ENCODE measurements at regions not wholly inside any gene's neighbourhood (a gene's known extent, or its start where the extent isn't known, plus 50 kb on each side); places are given as distances from the start of the nearest gene placed in this dataset.

DNA sequence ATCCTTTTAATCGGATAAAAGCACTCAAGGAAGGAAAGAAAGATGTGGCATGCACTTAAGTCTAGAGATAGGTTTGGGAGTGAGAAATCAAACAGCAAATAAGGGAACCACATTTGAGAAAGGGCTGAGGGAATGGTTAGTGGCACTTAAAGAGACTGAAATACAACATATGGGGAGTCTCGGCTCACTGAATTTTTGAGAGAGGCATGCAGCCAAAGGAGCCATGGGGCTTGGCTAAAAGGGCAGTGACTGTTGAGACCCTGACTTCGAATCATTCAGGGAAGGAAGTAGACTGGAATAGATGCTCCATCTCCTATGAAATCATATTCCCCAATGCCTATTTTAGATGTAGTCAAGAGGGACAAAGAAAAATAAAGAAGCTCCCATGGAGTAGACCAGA, 58.3 kb upstream of the HAO2 start:
- DNase-seq = no peak

DNA sequence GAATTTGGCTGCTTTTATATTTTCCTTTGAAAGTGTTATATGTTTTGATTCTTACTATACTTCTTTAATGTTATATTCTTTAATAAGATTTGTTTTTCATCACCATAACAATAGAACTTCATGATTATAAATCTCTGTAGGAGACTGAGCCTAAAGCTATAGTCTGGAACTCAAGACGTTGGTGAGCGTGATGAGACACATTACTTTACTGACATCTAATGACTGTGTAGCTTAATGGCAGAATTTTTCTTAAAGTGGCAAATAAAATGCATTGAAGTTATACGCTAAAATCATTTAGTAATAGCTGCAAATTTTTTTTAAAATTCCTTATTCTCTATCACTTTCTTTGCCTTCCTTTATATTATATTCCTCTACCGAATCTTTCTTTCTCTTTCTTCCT, 56.1 kb upstream of the HAO2 start:
- no peak for DNase-seq

DNA sequence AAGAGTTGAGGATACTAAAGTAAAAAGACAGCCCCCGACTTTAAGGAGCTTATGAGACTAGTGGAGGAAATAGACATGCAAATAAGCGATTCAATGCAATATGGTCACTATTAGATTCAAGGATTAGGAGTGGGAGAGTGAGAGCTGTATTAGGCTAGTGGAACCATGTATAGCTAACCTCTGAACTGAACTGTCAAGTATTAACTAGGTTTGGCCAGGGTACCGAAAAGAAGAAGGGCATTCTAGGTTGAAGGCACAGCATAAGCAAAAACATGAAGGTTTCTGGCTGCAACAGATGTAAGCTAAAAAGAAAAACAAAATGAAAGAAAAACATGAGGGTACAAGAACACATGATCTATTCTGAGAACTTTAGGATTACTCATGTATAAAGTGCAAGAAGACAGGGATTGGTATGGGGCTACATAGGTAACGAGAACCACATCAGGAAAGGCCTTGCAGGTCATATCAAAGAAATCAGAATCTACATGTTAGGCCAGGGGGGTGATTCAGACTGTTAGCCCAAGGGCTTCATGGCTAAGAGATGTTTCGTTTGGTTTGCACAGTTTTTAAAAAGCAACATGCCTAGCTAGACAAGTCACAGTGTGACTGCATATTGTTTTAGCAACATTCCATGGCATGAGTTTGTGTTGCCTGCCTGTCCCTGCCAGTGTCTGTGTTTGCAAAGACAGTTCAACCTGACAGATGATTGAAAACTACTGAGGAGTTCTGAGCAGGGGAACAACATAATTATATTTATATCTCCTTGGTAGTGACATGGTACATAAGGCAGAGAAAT, 54.4 kb upstream of the HAO2 start:
- no peak for DNase-seq

DNA sequence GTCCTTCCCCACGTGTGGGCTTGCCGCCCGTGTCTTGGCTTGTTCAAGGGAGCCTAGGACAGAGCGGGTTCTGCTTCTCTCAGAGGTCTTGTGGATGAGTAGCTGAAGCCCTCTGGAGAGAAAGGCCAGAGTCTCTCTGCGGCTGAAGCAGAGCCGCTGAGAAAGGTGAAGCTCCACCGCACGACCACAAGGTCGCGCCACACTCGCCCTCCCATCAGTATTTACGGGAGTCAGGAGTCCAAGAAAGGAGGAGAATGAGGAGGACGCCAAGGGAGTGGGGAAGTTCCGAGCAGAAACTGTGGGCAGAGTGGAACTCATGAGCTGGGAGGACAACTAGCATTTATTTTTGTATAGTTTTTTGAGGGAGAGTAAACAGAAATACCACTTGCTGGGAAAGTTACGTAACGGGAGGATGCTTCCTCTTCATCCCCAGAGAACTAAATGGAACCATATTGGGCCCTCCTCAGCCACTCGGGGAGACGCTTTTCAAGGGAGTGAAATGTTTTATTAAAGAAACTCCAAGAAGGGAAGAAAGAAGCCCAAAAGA, 51.6 kb upstream of the HAO2 start:
- DNase-seq = no peak

DNA sequence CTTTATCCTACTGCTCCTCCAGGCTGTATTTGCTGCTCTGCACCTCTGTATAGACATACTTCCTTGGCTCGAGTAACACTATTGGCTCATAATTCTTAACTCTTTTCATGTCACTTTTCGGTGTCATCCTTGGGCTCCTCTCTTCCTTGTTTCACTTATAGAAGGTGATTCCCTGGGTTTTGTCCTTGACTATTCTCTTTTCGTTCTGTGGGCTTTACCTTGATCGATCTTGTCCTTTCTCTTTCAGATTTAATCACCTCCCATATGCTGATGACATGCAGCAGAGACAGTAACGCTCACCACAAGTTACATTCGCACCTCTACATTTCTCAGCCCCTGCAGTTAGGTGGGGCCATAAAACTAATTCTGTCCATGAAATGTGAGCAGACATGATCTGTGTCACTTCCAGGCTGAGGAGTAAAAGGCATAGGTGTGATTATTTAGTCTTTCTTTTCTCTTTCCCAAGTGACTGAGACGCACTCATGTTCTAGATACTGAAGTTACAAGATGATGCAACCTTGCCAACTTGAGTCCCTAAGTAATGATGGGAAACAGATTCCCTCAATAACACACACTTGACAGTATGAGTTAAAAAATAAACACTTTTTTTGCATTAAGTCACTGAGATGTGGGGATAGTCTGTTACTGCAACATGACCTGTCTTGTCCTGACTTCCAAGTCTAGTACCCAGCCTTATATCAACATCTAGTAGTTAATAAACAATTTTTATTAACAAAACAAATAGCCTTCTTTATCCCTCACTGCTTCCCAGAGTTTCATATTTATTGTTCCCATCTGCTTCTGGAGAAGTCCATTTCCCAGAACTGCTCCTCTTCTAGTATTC, 49.9 kb upstream of the HAO2 start:
- no peak for DNase-seq
